OCI-LY7 (cell line): ENCODE measurements at regions not wholly inside any gene's neighbourhood (a gene's known extent, or its start where the extent isn't known, plus 50 kb on each side); places are given as distances from the start of the nearest gene placed in this dataset.

Experiments used
- BruUV-seq: library from RNA; stranded (reverse); fragments of 400-500 nt; replicated peaks from 2 replicates; lab custom pipeline; 2021; lab: Mats Ljungman, UMichigan
- CTCF ChIA-PET: fragments of 300-600 bp; sonication (Branson Sonifier 250); formaldehyde crosslinking; loops from one replicate; lab custom pipeline; 2022; ENCODE audit warnings: antibody characterized with exemption; ENCODE audit not compliant: unreplicated experiment; lab: Charles Lee
- POLR2A ChIA-PET: fragments of 300-600 bp; sonication (Branson Sonifier 250); formaldehyde crosslinking; loops from one replicate; lab custom pipeline; 2022; ENCODE audit warnings: antibody characterized with exemption; lab: Charles Lee
- DNase-seq: peaks from one replicate; pipeline ENCODE4 v3.0.0-alpha.2; 2015; ENCODE audit warnings: low spot score
- H2AFZ ChIP-seq: fragments of 200-600 bp; sonication (generic), shearing (Covaris generic); 2 replicates; pipeline ENCODE4 v1.6.1; 2014; ENCODE audit warnings: mild to moderate bottlenecking, antibody characterized with exemption, low read length, moderate library complexity
- H3K27ac ChIP-seq: fragments of 200-600 bp; sonication (generic); 2 replicates; pipeline ENCODE4 v1.5.1; 2014; ENCODE audit warnings: mixed run types, low read depth, mild to moderate bottlenecking, moderate library complexity, low read length, inconsistent platforms; ENCODE audit not compliant: poor library complexity, severe bottlenecking
- H3K36me3 ChIP-seq: fragments of 200-600 bp; sonication (generic); 2 replicates; pipeline ENCODE4 v1.6.1; 2014; ENCODE audit warnings: mild to moderate bottlenecking, antibody characterized with exemption, low read length, moderate library complexity, mixed read lengths; ENCODE audit not compliant: insufficient read depth
- H3K4me1 ChIP-seq: fragments of 200-600 bp; sonication (generic); 2 replicates; pipeline ENCODE4 v1.5.1; 2014; ENCODE audit warnings: mild to moderate bottlenecking, low read length; ENCODE audit not compliant: insufficient read depth, poor library complexity, severe bottlenecking
- H3K4me2 ChIP-seq: fragments of 200-600 bp; sonication (generic); 2 replicates; pipeline ENCODE4 v1.6.1; 2014; ENCODE audit warnings: mild to moderate bottlenecking, low read length
- H3K4me3 ChIP-seq: fragments of 200-600 bp; sonication (generic); 2 replicates; pipeline ENCODE4 v1.5.1; 2014; ENCODE audit warnings: mild to moderate bottlenecking, low read depth, low read length; ENCODE audit not compliant: poor library complexity, severe bottlenecking
- H3K79me2 ChIP-seq: fragments of 200-600 bp; sonication (generic); 2 replicates; pipeline ENCODE4 v1.6.1; 2016; ENCODE audit warnings: low read depth, mild to moderate bottlenecking, low read length, moderate library complexity, mixed read lengths; ENCODE audit not compliant: insufficient read depth
- H3K9me2 ChIP-seq: fragments of 200-600 bp; sonication (generic); 2 replicates; pipeline ENCODE4 v1.6.1; 2016; ENCODE audit warnings: mild to moderate bottlenecking, low read length, mixed read lengths; ENCODE audit not compliant: insufficient read depth
- H3K9me3 ChIP-seq: fragments of 200-600 bp; sonication (generic); 2 replicates; pipeline ENCODE4 v1.6.1; 2014; ENCODE audit warnings: mild to moderate bottlenecking, mixed run types, low read length, mixed read lengths
- H4K20me1 ChIP-seq: fragments of 200-600 bp; sonication (generic); 2 replicates; pipeline ENCODE4 v1.6.1; 2014; ENCODE audit warnings: mild to moderate bottlenecking, antibody characterized with exemption, low read length, moderate library complexity, mixed read lengths; ENCODE audit not compliant: insufficient read depth
- CTCF ChIP-seq: fragments of 200-600 bp; sonication (generic); conservative IDR thresholded peaks from 2 replicates; pipeline ENCODE4 v1.5.1; 2014; ENCODE audit warnings: mild to moderate bottlenecking, antibody characterized with exemption, low read length, moderate library complexity, mixed read lengths
- EZH2phosphoT487 ChIP-seq: fragments of 200-600 bp; sonication (generic); IDR thresholded peaks from 2 replicates; pipeline ENCODE4 v1.6.1; 2018; ENCODE audit warnings: low read depth, borderline replicate concordance, mild to moderate bottlenecking, mixed run types, antibody characterized with exemption, low read length, moderate library complexity, mixed read lengths
- intact Hi-C: fragments of 100-400 bp; cut with micrococcal nuclease; formaldehyde crosslinking; loops from one replicate; pipeline ENCODE4 v1.10.0; 2022; ENCODE audit not compliant: unreplicated experiment

GRCh38 chr2:4370422-4371090 is 667.2 kb downstream of the DCDC2C start:
- POLR2A ChIA-PET: no interaction called here
- no peak overlapping the region for H3K4me2 ChIP-seq

GRCh38 chr2:4381049-4381448 is 677.7 kb downstream of the DCDC2C start:
- Histone ChIP-seq H3K27ac (no peak overlapping the region), H2AFZ (no peak overlapping the region), H3K4me3 (no peak overlapping the region), H4K20me1 (no peaks in the 10 kb centered on the region), H3K4me1 (no peaks in the 10 kb centered on the region), H3K79me2 (no peaks in the 10 kb centered on the region), H3K9me3 (no peaks in the 10 kb centered on the region), H3K36me3 (no peaks in the 10 kb centered on the region), H3K4me2 (no peak overlapping the region), H3K9me2 (no peaks in the 10 kb centered on the region)
- intact Hi-C loops: loop anchor here (10.0 kb wide), 1 partner anchor 334 kb away; no protein-coding TSS in a partner anchor
- ChIA-PET POLR2A (no interaction called here), CTCF (no interaction called here)
- TF ChIP-seq CTCF: no peak
- TF ChIP-seq EZH2phosphoT487: no peak
- DNase-seq: no peak
- BruUV-seq: no TSS peak

More at GRCh38 chr2:4370422-4371090, 667.2 kb downstream of the DCDC2C start:
- DNase-seq: no peak
- CTCF ChIA-PET: no interaction called here
- TF ChIP-seq CTCF: no peak
- TF ChIP-seq EZH2phosphoT487: no peak
- Histone ChIP-seq H3K9me3 (no peaks in the 10 kb centered on the region), H3K4me3 (no peak overlapping the region), H3K27ac (no peak overlapping the region), H3K36me3 (no peaks in the 10 kb centered on the region), H3K4me1 (no peaks in the 10 kb centered on the region), H3K79me2 (no peaks in the 10 kb centered on the region), H3K9me2 (no peaks in the 10 kb centered on the region), H2AFZ (no peak overlapping the region), H4K20me1 (no peaks in the 10 kb centered on the region)
- intact Hi-C loops: no loop called here
- BruUV-seq: no TSS peak

- ChIA-PET CTCF (no interaction called here), POLR2A (interaction anchor here (0.5 kb wide), 1 partner anchor 997 kb away, joined by 3 read pairs; no protein-coding TSS in a partner anchor)
- H3K36me3 ChIP-seq: no peaks in the 10 kb centered on the region
- H3K4me1 ChIP-seq: no peaks in the 10 kb centered on the region
- DNase-seq: no peak
- intact Hi-C loops: loop anchor here (10.0 kb wide), 1 partner anchor 333 kb away; no protein-coding TSS in a partner anchor
- no peak overlapping the region for H2AFZ ChIP-seq
- H3K4me2 ChIP-seq: no peak overlapping the region
- no peak overlapping the region for H3K4me3 ChIP-seq
- no peaks in the 10 kb centered on the region for H3K79me2 ChIP-seq
- BruUV-seq: no TSS peak
- TF ChIP-seq EZH2phosphoT487 (no peak), CTCF (no peak)
- H3K9me2 ChIP-seq: no peaks in the 10 kb centered on the region
- no peaks in the 10 kb centered on the region for H3K9me3 ChIP-seq
- H3K27ac ChIP-seq: no peak overlapping the region
- no peaks in the 10 kb centered on the region for H4K20me1 ChIP-seq
These were observed 678.4 kb downstream of the DCDC2C start for GRCh38 chr2:4381773-4382172.
